ENCODE measurements at regions not wholly inside any gene's neighbourhood (a gene's known extent, or its start where the extent isn't known, plus 50 kb on each side); places are given as distances from the start of the nearest gene placed in this dataset.

DNA sequence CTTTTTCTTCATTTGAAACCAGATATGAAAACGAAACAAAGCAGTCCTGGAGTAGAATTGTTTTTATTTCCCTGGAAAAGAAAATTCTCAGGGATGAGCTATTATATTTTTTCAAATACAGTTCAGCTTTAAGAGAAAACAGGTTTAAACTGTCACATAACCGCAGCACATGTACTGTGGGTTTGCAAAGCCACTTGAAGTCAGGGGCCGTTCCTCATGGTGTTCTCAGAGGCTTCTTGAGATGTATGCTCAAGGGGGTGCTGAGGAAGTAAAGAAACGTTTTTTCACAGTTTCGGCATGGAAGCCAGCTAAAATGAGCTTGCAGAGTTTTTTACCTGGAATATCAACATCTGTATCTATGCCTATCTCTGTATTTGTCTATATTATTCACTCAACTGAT is 225.3 kb downstream of the MC4R start:
- no peak for DNase-seq (ENCODE audit: low read depth, low spot score)
- FAIRE-seq, result no peak
- no peak overlapping the region for H3K4me3 ChIP-seq
- BruUV-seq (replicated peaks), result no TSS peak
- intact Hi-C loops (cut with micrococcal nuclease; ENCODE audit: unreplicated experiment) (no loop called here), in situ Hi-C loops (cut with MboI) (no loop called here)
- RAD21 ChIA-PET (ENCODE audit: unreplicated experiment), result no interaction called here
- H3K9me3 ChIP-seq (replicated peaks; ENCODE audit: control insufficient read depth, insufficient read depth, low read length), result no peaks in the 10 kb centered on the region
- H3K4me1 ChIP-seq (ENCODE audit: control insufficient read depth, insufficient read depth, low read length), result no peaks in the 10 kb centered on the region
- WGBS (ENCODE audit: insufficient coverage, insufficient replicate concordance, low lambda C conversion rate, missing lambda C conversion rate), result under 1% methylated on average over 5 of the region's 5 CpGs
- no peak overlapping the region for H3K27ac ChIP-seq (ENCODE audit: control insufficient read depth, insufficient read depth)
- no peak for TF ChIP-seq TCF7 (IDR thresholded peaks at IDR 0.05; ENCODE audit: borderline replicate concordance)
- ATAC-seq, result no peak
- no peaks in the 10 kb centered on the region for H3K79me2 ChIP-seq (ENCODE audit: control insufficient read depth, insufficient read depth, low read length)
- H3K27me3 ChIP-seq (replicated peaks in 1 of 2; ENCODE audit: control insufficient read depth in 2 of 2, insufficient read depth in 2 of 2, low read length in 1 of 2), result peaks cover 3% of the 10 kb centered on the region in 2 experiments; a peak in 3 of 4 replicates
- H3K9ac ChIP-seq (ENCODE audit: control insufficient read depth, insufficient read depth, low read length), result no peak overlapping the region
- H3K4me2 ChIP-seq (ENCODE audit: control insufficient read depth, insufficient read depth), result no peak overlapping the region
- no peaks in the 10 kb centered on the region for H3K36me3 ChIP-seq (ENCODE audit: control insufficient read depth in 2 of 2, insufficient read depth in 2 of 2, low read length in 1 of 2)
- H4K20me1 ChIP-seq (ENCODE audit: control insufficient read depth, insufficient read depth), result no peaks in the 10 kb centered on the region
- SMC1A ChIA-PET (ENCODE audit: uncharacterized antibody, unreplicated experiment), result interaction anchor here (0.5 to 0.7 kb wide), 2 partner anchors 44 to 1057 kb away, joined by 3 read pairs; no protein-coding TSS in a partner anchor
- no peak overlapping the region for H2AFZ ChIP-seq (ENCODE audit: control insufficient read depth, low read depth, low read length)
- POLR2A ChIA-PET, result no interaction called here
- CTCF ChIA-PET, result interaction anchor here (0.6 kb wide), 1 partner anchor 324 kb away, joined by 3 read pairs; no protein-coding TSS in a partner anchor

DNA sequence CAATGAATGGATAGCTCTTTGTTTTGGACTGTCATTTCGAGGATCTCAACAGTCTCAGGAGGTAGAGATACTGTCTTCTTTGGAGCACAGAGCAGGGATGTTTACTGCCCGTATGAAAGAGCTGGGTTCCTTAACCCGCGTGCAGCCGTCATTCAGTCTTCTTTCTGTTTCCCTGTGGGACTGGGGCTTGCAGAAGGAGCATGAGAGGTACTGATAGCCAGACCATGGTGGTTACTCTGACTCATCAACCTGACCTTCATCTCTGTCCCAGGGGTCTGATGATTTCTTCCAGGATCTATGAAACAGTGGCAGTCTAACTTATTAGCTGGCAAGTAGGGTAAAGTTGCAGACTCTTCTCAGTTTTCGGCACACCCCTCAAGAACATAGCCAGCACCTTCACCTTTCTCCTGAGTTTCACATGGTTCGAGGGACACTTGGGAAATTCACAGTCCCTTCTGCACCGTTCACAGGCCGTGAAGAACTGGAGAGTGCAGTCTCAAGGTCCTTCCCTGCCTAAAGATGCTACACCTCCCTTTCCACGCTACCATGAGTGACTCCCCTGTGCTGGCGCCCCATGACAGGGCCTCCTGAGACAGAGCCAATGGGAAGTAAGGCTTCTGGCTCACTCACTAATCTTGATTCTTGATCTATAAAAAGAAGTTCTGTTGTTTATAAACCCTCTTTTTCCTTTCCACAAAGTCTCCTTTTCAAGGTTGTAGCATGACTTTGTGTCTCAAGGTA is 226.2 kb downstream of the MC4R start:
- no peak overlapping the region for H3K4me3 ChIP-seq
- no peaks in the 10 kb centered on the region for H4K20me1 ChIP-seq (ENCODE audit: control insufficient read depth, insufficient read depth)
- ChIA-PET CTCF (interaction anchor here (0.6 kb wide), 3 partner anchors 216 to 328 kb away, joined by 3 read pairs; no protein-coding TSS in a partner anchor), POLR2A (no interaction called here), SMC1A (ENCODE audit: uncharacterized antibody, unreplicated experiment) (interaction anchor here (0.8 kb wide), 1 partner anchor 310 kb away, joined by 4 read pairs; no protein-coding TSS in a partner anchor), RAD21 (ENCODE audit: unreplicated experiment) (no interaction called here)
- in situ Hi-C loops (cut with MboI), result no loop called here
- no peak for FAIRE-seq
- no peaks in the 10 kb centered on the region for H3K9me3 ChIP-seq (replicated peaks; ENCODE audit: control insufficient read depth, insufficient read depth, low read length)
- peaks cover 3% of the 10 kb centered on the region in 2 experiments; a peak in 3 of 4 replicates for H3K27me3 ChIP-seq (replicated peaks in 1 of 2; ENCODE audit: control insufficient read depth in 2 of 2, insufficient read depth in 2 of 2, low read length in 1 of 2)
- H2AFZ ChIP-seq (ENCODE audit: control insufficient read depth, low read depth, low read length), result no peak overlapping the region
- no peak overlapping the region for H3K9ac ChIP-seq (ENCODE audit: control insufficient read depth, insufficient read depth, low read length)
- no peak for DNase-seq (ENCODE audit: low read depth, low spot score)
- H3K79me2 ChIP-seq (ENCODE audit: control insufficient read depth, insufficient read depth, low read length), result no peaks in the 10 kb centered on the region
- no peak overlapping the region for H3K27ac ChIP-seq (ENCODE audit: control insufficient read depth, insufficient read depth)
- BruUV-seq (replicated peaks), result no TSS peak
- 3% methylated on average over 11 of the region's 11 CpGs for WGBS (ENCODE audit: insufficient coverage, insufficient replicate concordance, low lambda C conversion rate, missing lambda C conversion rate)
- no peaks in the 10 kb centered on the region for H3K36me3 ChIP-seq (ENCODE audit: control insufficient read depth in 2 of 2, insufficient read depth in 2 of 2, low read length in 1 of 2)
- no peak overlapping the region for H3K4me2 ChIP-seq (ENCODE audit: control insufficient read depth, insufficient read depth)
- TF ChIP-seq, protein P1, sequence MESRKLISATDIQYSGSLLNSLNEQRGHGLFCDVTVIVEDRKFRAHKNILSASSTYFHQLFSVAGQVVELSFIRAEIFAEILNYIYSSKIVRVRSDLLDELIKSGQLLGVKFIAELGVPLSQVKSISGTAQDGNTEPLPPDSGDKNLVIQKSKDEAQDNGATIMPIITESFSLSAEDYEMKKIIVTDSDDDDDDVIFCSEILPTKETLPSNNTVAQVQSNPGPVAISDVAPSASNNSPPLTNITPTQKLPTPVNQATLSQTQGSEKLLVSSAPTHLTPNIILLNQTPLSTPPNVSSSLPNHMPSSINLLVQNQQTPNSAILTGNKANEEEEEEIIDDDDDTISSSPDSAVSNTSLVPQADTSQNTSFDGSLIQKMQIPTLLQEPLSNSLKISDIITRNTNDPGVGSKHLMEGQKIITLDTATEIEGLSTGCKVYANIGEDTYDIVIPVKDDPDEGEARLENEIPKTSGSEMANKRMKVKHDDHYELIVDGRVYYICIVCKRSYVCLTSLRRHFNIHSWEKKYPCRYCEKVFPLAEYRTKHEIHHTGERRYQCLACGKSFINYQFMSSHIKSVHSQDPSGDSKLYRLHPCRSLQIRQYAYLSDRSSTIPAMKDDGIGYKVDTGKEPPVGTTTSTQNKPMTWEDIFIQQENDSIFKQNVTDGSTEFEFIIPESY (IDR thresholded peaks at IDR 0.05), result no peak
- TF ChIP-seq IKZF2 (IDR thresholded peaks at IDR 0.05), result no peak
- no peak for TF ChIP-seq TCF12 (IDR thresholded peaks at IDR 0.05; ENCODE audit: low read depth, low read length)
- no peak for TF ChIP-seq SREBF1 (IDR thresholded peaks at IDR 0.05; ENCODE audit: low read length)
- no peak for TF ChIP-seq SMARCA5 (IDR thresholded peaks at IDR 0.05)
- TF ChIP-seq NR2F1 (conservative IDR thresholded peaks at IDR 0.05), result no peak
- intact Hi-C loops (cut with micrococcal nuclease; ENCODE audit: unreplicated experiment), result no loop called here
- no peaks in the 10 kb centered on the region for H3K4me1 ChIP-seq (ENCODE audit: control insufficient read depth, insufficient read depth, low read length)
- peak; percentile 41 for ATAC-seq

Data from GM12878 (cell line).